ENCODE measurements at regions not wholly inside any gene's neighbourhood (a gene's known extent, or its start where the extent isn't known, plus 50 kb on each side); places are given as distances from the start of the nearest gene placed in this dataset.

DNA sequence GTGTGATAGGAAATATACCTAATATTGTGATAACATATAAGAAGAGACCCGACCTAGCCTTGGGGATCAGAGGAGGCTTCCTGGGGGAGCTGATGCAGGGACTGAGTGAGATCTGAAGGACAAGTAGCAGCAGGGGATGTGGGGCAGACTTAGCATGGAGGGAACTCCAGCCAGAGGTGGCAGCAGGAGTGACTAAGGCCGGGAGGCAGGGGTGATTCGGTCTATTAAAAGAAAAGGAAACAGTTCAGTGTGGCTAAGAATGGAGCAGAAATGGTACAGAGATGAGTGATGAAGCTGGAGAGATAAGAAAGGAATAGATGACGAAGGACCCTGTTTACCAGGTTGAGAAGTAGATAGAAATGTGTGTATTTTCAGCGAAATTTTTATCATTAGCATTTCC is 408.8 kb downstream of the ENC1 start:
- Mint-ChIP-seq H3K4me3 (no peak overlapping the region), H3K27me3 (peaks cover 16% of the 10 kb centered on the region), H3K36me3 (no peaks in the 10 kb centered on the region), H3K9me3 (peaks cover 8% of the 10 kb centered on the region), H3K4me1 (no peaks in the 10 kb centered on the region), H3K27ac (no peak overlapping the region)

- no peaks in the 10 kb centered on the region for H3K36me3 Mint-ChIP-seq
- peaks cover 20% of the 10 kb centered on the region for H3K27me3 Mint-ChIP-seq
- peaks cover 8% of the 10 kb centered on the region for H3K9me3 Mint-ChIP-seq
- H3K27ac Mint-ChIP-seq, result no peak overlapping the region
- no peak overlapping the region for H3K4me3 Mint-ChIP-seq
- no peaks in the 10 kb centered on the region for H3K4me1 Mint-ChIP-seq
These were observed 413.6 kb downstream of the ENC1 start for GRCh38 chr5:74226716-74227485.

DNA sequence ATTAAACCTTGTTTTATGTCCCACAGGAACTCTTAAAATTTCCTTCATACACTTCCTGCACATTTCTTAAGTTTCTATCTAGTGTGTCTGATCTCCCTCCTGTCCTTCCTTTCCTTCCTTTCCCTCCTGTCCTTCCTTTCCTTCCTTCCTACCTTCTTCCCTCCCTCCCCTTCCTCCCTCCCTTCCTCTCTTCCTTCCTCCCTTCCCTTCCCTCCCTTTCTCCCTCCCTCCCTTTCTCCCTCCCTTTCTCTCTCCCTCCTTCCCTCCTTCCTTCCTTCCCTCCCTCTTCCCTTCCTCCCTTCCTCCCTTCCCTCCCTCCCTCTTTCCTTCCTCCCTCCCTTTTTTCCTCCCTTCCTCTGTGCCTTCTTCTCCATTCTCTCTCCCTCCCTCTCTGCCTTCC is 414.9 kb downstream of the ENC1 start:
- Mint-ChIP-seq H3K36me3 (no peaks in the 10 kb centered on the region), H3K27me3 (peaks cover 17% of the 10 kb centered on the region), H3K4me1 (no peaks in the 10 kb centered on the region), H3K9me3 (peaks cover 8% of the 10 kb centered on the region), H3K4me3 (no peak overlapping the region), H3K27ac (no peak overlapping the region)

DNA sequence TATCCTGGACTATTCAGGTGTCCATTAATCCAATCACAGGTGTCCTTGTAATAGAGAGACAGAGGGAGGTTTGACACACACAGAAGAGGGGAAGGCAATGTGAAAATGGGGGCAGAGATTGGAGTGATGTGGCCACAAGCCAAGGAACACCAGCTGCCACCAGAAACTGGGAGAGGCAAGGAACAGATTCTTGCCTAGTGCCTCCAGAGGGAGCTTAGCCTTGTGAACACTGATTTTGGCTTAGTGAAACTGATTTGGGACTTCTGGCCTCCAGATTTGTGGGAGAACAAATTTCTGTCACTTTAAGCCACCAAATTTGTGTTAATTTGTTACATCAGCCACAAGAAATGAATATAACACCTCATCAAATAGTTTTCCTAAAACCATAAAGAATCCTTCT is 416.2 kb downstream of the ENC1 start:
- Mint-ChIP-seq H3K36me3 (no peaks in the 10 kb centered on the region), H3K9me3 (peaks cover 2% of the 10 kb centered on the region), H3K27ac (no peak overlapping the region), H3K4me1 (no peaks in the 10 kb centered on the region), H3K27me3 (peaks cover 13% of the 10 kb centered on the region), H3K4me3 (no peak overlapping the region)

DNA sequence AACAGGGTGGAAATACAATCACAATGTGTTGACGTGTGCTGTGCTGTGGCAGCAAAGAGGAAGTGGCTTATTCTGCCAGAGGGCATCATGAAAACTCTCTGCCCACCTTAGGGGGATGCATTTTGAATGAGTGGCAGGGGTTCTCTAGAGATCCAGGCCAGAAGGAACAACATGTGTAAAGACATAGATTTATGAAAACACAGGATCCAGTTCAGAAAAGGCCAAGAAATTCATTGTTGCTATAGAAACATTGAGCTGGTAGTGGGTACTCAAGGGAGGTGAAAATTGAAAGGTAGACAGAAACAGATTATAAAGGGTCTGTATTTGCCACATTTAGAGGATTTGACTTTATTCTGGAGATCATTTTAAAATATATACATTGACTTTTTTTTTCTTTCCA is 417.7 kb downstream of the ENC1 start:
- no peak overlapping the region for H3K27ac Mint-ChIP-seq
- H3K9me3 Mint-ChIP-seq, result no peaks in the 10 kb centered on the region
- H3K4me1 Mint-ChIP-seq, result no peaks in the 10 kb centered on the region
- H3K4me3 Mint-ChIP-seq, result no peak overlapping the region
- no peaks in the 10 kb centered on the region for H3K36me3 Mint-ChIP-seq
- H3K27me3 Mint-ChIP-seq, result peaks cover 11% of the 10 kb centered on the region

- Mint-ChIP-seq H3K27me3 (peaks cover 8% of the 10 kb centered on the region), H3K4me1 (no peaks in the 10 kb centered on the region)
These were observed 419.1 kb downstream of the ENC1 start for GRCh38 chr5:74221413-74221812.

GRCh38 chr5:74216012-74216411 is 424.5 kb downstream of the ENC1 start:
- H3K27ac Mint-ChIP-seq, result no peak overlapping the region
- no peaks in the 10 kb centered on the region for H3K9me3 Mint-ChIP-seq
- H3K4me1 Mint-ChIP-seq, result no peaks in the 10 kb centered on the region
- H3K27me3 Mint-ChIP-seq, result peaks cover 2% of the 10 kb centered on the region
- no peaks in the 10 kb centered on the region for H3K36me3 Mint-ChIP-seq
- no peak overlapping the region for H3K4me3 Mint-ChIP-seq

More at GRCh38 chr5:74221413-74221812, 419.1 kb downstream of the ENC1 start:
- Mint-ChIP-seq H3K9me3 (no peaks in the 10 kb centered on the region), H3K36me3 (no peaks in the 10 kb centered on the region), H3K4me3 (no peak overlapping the region), H3K27ac (no peak overlapping the region)

DNA sequence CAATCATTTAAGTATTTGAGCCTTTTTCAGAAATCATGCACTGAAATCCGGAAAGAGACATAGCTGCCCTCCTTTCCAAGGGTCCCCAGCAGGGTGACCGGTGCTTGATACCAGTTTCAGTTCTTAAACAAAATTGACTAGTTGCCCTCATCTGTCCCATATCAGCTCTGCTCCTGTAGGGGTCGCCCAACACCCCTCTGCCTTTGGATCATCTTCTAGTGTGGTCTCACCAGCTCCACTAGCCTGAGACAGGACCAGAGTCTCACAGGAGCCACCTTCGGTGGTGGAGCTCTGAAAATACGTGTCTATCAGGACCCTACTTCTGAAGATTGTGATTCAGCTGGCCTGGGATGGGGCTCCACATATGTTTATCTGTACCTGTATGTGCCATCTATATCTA is 428.2 kb downstream of the ENC1 start:
- Mint-ChIP-seq H3K27ac (no peak overlapping the region), H3K36me3 (no peaks in the 10 kb centered on the region), H3K4me1 (no peaks in the 10 kb centered on the region), H3K4me3 (no peak overlapping the region), H3K27me3 (peaks cover 4% of the 10 kb centered on the region), H3K9me3 (no peaks in the 10 kb centered on the region)

DNA sequence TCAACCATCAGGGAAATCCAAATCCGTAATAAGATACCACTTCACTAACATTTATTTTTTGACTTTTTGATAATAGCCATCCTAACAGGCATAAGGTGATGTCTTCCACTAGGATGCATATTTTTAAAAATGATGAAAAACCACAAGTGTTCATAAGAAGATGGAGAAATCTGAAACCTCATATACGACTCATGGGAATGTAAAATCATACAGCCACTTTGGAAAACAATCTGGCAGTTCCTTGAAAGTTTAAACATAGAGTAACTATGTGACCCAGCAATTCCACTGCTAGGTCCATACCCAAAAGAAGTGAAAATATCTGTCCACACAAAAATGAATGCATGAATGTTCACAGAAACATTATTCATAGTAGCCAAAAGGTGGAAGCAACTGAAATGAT is 431.0 kb downstream of the ENC1 start:
- Mint-ChIP-seq H3K9me3 (no peaks in the 10 kb centered on the region), H3K36me3 (no peaks in the 10 kb centered on the region), H3K4me3 (no peak overlapping the region), H3K27ac (no peak overlapping the region), H3K4me1 (no peaks in the 10 kb centered on the region), H3K27me3 (peaks cover 4% of the 10 kb centered on the region)

DNA sequence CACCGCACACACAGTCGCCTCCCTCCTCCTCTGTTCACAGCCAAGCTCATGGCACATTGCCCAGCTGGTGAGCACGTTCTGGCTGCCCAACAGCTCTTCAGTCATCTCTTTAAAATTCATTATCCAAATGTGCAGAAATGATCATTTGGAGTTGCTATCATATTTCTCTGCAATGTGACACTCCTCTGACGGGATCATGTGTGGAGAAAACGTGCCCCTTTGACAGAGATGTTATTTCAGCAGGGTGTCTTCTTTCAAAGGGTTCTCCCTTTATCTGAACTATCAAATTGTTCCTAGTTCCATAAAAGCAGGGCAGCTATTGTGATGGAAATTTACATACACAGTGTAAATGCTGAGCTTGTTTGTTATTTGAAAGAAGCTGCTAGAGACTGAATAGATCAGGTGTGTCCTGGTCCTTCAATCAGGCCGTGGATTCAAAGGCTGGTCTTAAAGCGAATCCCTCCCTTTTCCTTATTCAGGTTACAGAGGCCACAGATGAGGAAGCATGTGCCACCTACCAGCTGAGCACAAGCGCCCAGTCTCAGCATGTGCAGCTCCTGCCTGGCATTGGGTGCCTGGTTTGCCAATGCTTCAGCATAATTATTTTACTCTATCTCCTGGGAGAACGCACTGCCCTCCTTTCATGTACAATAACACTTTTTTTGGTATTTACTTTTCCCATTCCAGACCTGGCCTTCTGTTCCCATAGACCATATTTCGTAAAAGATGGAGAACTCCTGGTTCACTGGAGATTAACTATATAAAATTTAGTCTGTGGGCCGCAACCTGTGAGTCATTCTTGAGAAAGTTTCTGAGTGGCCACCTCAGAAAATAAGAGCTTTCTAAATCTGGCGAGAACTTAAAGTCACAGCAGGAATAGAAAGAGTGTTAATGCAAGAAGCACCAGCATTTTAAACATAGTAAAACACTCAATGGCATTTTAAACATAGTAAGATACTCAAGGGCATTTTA is 433.7 kb downstream of the ENC1 start:
- Mint-ChIP-seq H3K27ac (no peak overlapping the region), H3K27me3 (peaks cover 4% of the 10 kb centered on the region), H3K36me3 (no peaks in the 10 kb centered on the region), H3K4me1 (no peaks in the 10 kb centered on the region), H3K4me3 (no peak overlapping the region), H3K9me3 (no peaks in the 10 kb centered on the region)

- H3K27me3 Mint-ChIP-seq, result peaks cover 3% of the 10 kb centered on the region
- H3K27ac Mint-ChIP-seq, result no peak overlapping the region
- H3K4me1 Mint-ChIP-seq, result no peaks in the 10 kb centered on the region
- no peak overlapping the region for H3K4me3 Mint-ChIP-seq
- H3K9me3 Mint-ChIP-seq, result no peaks in the 10 kb centered on the region
- no peaks in the 10 kb centered on the region for H3K36me3 Mint-ChIP-seq
These were observed 434.6 kb downstream of the ENC1 start for GRCh38 chr5:74205767-74206578.

DNA sequence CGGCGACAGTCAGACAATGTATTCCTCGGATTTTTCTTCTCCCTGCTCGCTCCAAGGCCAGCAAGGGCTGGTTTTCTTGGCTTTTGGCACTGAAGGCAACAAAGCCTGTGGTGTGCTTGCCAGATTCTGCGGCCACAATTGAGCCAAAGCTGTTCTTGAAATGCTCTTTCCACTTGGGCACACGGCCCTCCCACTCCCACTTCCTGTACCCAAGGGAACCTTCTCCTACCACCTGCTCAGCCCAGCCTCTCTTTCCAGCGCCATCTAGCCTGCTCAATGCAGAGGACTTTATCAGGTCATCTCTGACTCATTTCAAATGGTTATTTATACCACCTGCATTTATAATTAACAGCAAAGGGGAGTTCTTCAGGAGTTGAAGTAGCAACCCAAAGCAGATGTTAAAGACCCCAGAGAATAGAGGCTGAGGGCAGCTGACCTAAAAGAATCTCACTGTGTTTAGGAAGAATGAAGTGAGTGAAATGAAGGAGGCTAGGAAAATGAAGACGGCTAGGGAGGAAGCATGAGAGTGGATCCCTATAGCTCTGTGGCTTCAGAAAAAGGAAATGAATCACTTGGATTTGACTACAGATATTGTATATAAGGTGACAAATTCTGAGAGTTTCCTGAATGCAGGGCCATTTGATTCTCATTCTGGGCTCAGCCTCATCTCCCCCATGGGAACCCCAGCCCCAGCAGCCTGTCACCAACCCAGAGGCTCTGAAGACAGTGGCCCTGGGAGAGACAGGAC is 439.0 kb downstream of the ENC1 start:
- no peaks in the 10 kb centered on the region for H3K9me3 Mint-ChIP-seq
- no peaks in the 10 kb centered on the region for H3K36me3 Mint-ChIP-seq
- no peak overlapping the region for H3K27ac Mint-ChIP-seq
- H3K4me3 Mint-ChIP-seq, result no peak overlapping the region
- no peaks in the 10 kb centered on the region for H3K27me3 Mint-ChIP-seq
- no peaks in the 10 kb centered on the region for H3K4me1 Mint-ChIP-seq

DNA sequence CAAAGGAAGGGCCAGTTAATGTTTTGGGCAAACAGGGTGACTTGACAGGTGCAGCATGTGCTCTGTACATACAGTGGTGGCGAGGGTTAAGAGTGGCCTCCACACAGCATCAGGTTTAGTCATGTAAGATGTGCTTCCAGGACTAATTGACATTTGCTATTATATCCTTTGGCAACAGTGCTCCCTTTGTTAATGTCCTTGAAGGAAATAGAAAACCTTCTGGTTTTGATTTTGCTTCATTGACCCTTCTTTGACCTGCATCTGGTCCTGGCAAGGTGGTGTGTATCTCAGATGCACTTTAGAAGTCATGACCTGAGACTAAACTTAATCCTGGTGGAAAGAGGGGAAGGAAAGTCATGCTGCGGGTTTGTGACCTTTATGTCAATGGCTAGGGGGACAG is 440.0 kb downstream of the ENC1 start:
- H3K27ac Mint-ChIP-seq, result no peak overlapping the region
- no peak overlapping the region for H3K4me3 Mint-ChIP-seq
- H3K27me3 Mint-ChIP-seq, result no peaks in the 10 kb centered on the region
- H3K4me1 Mint-ChIP-seq, result no peaks in the 10 kb centered on the region
- no peaks in the 10 kb centered on the region for H3K36me3 Mint-ChIP-seq
- no peaks in the 10 kb centered on the region for H3K9me3 Mint-ChIP-seq

DNA sequence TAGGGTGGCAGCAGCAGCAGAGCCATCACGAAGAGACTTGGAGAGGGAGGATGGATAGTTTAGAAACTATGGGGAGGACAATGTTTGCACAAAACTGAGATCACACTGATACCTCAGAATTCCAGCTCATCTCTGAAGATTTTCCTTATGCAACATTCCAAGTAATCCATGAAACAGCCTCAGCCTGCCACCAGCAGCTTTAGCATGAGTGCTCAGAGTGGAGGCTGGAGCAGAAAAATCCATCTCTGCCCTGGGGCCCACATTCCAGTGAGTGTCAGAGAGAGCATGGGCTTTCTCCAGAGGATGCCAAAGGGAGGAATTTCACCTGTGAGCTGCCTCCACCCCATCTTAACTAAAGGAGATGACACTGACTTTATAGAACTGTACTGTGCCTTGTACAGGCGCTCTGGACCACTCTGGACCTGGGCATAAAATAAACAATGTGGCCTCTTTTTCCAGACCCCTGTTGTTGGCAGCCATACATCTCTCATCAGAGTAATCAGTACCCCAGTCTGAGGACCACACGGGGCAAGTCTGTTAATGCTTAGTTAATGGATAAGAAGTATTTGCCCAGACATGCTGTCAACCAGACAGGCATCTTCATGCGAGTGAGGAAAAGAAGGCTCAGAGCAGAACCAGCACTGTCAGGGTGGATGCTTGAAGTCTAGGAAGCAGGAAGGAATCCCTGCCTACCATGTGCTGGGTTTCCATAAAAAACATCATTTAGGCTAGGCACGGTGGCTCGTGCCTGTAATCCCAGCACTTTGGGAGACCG is 440.9 kb downstream of the ENC1 start:
- Mint-ChIP-seq H3K36me3 (no peaks in the 10 kb centered on the region), H3K27ac (no peak overlapping the region), H3K4me3 (no peak overlapping the region), H3K9me3 (no peaks in the 10 kb centered on the region), H3K27me3 (peaks cover 2% of the 10 kb centered on the region), H3K4me1 (no peaks in the 10 kb centered on the region)
